Forelimb muscle (tissue), 1 donor: ENCODE measurements at regions not wholly inside any gene's neighbourhood (a gene's known extent, or its start where the extent isn't known, plus 50 kb on each side); places are given as distances from the start of the nearest gene placed in this dataset.
"Not testable (repeated sequence)": the region's sequence is repeated elsewhere in the genome, so short reads cannot be mapped to it uniquely, and the experiment has no call there.

Experiments used
- DNase-seq: peaks from one replicate; pipeline ENCODE4 v3.0.0-alpha.2; 2013; ENCODE audit warnings: low read depth

GRCh38 chr2:16190446-16191270 is 250.3 kb downstream of the MYCN start:
- DNase-seq: no peak

- no peak for DNase-seq
These were observed 249.4 kb downstream of the MYCN start for GRCh38 chr2:16189836-16190160.

GRCh38 chr2:16189029-16189835 is 248.9 kb downstream of the MYCN start:
- no peak for DNase-seq

DNA sequence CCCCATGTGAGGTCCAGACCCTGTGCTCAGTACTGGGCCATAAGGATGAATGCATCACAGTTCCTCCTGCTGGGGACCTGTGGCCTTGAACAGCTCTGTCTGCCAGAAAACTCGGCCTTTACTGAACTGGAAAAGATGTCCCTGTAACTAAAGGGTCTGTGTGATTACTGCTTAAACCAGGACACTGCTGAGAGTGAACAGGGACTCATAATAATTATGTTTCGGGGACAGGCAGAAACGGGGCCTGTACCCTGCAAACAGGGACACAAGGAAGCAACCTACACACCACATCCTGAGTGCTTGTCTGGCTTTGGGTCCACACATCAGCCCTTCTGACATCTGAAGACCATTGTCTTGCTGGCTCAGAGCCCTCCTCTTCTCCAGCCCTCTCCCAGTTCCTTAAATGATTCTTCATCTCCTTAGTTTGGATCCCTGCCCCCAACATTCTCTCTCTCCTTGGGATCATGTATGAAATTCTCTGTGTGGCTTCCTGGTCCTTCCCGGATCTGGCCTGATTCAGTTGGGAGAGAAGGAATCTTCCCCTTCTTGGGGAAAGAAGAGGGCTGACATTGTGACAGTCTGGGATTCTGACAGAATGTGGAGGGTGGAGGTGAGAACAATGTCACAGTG is 248.0 kb downstream of the MYCN start:
- DNase-seq: no peak

GRCh38 chr2:16187482-16187817 is 247.1 kb downstream of the MYCN start:
- DNase-seq: no peak

DNA sequence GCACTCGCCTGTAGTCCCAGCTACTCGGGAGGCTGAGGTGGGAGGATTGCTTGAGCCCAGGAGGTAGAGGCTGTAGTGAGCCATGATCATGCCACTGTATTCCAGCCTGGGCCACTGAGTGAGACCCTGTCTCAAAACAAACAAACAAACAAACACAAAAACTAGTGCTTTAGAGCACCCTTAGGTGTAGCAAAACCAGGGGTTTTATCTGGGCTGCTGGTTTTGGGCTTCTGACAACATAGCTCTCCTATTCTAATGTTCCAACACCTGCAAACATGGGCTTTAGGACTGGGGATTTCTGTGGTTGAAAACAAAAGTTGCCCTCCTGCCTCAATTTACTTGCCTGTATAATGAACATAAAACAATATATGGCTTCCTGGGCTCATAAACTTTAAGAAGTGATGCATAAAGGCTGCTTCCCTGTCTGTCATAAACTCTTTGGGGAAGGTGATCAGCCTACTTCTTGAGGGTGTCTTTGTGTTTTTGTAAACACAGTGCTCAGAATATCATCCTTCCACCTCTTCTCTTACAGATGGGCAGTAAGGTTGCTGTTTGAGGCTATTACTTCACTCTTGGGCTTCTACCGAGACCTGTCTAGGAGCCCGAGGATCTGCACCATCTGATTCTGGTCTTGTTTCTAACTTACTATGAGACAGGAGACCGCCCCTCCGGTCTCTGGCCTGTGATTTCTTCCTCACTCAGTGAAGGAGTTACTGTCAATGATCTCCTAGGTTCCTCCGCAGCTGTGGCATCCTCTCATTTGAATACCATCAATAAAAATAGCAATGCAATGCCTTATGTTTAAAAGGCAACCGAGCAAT is 246.5 kb downstream of the MYCN start:
- DNase-seq: no peak

GRCh38 chr2:16185801-16186272 is 245.5 kb downstream of the MYCN start:
- DNase-seq: no peak

DNA sequence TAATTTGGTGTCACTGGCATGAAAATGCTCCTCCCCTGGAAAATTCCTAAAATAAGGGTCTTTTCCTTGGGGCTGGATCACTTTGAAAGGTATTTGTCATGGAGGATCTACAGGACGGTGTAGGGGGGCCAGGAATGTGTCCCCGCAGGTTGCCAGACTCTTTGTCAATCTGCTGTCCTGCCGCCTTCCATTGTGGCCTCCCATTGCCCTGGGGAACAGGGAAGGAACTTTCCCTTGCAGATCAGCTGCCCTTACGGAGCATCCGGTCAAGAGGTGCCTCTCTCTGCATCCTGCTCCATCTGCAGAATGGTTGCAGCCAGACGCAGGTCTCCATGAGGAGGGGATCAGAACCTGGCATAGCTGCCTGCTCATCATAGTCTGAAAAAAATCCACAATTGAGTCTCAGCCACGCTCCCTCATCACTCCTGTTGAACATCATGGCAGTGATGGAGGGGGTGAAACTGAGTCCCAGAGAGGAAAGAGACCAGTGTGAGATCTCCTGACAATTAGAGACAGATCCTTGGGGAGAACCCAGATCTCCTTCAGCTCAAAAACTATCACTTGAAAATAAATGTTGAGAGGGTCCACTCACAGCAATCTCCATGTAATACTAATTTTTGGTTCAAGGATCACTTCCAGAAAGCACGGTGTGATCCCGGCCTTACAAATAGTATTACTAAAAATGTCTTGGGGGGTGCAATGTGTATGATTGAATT is 244.8 kb downstream of the MYCN start:
- DNase-seq: no peak

DNA sequence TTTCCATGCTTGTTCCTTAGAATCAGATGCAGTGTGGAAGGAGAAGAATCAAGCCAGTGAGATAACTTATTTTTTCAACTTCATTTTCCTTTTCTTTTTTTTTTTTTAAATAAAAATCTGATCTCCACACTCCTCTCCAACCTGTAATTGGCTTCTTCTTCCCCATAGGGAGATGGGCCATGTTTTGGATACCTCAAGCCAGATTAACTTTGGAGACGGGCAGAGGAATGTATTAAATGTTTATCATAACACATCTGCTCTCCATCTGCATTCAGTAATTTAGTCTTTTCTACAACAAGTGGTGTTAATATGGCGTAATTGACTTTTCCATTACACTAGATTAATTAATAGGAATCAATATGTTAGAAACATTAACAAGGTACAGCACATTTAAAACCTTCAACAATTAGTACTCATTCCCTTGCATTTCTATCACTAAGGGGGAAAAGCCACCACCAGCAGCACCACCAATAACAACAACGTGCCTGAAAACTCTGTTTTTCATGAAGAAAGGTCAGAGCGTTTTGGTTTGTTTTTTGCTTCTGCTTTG is 244.1 kb downstream of the MYCN start:
- DNase-seq: no peak

- no peak for DNase-seq
These were observed 243.0 kb downstream of the MYCN start for GRCh38 chr2:16183345-16183744.

- DNase-seq: no peak
These were observed 242.5 kb downstream of the MYCN start for GRCh38 chr2:16182841-16183240.

DNA sequence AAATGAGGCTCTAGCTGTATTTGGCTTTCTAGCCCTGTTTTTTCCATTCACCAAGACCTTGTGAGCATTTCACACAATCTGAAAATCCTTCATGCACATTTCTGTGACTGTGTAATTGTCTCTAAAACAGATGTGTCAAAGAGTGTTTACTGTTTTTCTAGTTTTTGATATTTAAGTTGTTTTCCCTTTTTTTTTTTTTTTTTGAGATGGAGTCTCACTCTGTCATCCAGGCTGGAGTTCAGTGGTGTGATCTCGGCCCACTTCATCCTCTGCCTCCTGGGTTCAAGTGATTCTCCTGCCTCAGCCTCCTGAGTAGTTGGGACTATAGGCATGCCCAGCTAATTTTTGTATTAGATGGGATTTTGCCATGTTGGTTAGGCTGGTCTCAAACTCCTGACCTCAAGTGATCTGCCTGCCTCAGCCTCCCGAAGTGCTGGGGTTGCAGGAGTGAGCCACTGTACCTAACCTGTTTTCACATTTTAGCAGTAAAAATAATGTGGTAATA is 242.0 kb downstream of the MYCN start:
- not testable (repeated sequence) for DNase-seq

GRCh38 chr2:16181741-16182090 is 241.4 kb downstream of the MYCN start:
- DNase-seq: no peak

DNA sequence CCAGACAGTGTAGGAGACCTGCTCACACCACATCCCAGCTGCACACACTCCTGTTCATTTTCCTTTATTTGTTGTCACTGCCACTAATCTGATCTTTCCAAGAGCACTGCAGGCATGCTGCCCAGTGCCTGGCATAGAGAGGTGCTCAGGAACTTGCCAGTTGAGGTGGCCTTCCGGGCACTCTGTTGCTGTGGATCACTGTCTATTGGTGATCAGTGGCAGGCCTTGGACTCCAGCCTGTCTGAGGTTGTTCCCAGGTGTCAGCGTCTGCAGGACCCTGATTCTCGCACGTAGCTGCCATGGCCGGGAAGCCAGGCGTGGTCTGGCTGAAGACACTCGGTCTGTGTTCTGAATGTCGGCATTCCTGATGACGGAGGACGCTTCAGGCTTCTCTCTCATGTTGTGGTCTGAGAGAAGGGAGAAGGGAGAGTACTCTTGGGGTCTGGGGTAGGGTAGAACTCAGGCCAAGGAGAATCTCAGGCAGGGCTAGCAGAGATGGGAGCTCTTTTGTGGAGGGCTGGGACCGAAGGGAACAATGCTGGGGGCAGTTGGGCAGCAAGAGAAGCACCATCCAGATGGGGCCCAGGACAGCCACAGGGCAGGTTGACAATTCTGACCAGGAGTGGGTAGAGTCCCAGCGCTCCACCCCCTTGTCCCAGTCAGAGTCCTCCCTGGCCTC is 240.9 kb downstream of the MYCN start:
- DNase-seq: no peak

DNA sequence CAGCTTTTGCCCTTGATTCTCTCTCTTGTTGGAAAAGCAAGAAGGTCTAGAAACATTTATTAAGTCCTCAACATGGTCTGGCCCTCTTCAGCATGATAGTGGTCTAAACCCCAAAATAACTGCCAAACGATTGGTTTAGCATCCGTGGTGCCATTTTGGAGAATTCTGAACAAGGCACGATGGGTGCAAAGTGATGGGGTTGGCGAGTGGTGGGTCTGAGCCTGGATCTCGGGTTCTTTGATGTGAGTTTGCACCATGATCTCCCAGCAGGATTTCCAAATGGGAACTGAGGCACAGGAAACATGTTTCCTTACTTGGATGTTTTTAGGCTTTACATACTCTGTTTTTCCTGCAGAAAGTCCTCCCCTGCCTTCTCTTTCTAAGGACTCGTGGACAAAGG is 240.3 kb downstream of the MYCN start:
- DNase-seq: no peak

GRCh38 chr2:16179701-16180416 is 239.5 kb downstream of the MYCN start:
- DNase-seq: no peak

DNA sequence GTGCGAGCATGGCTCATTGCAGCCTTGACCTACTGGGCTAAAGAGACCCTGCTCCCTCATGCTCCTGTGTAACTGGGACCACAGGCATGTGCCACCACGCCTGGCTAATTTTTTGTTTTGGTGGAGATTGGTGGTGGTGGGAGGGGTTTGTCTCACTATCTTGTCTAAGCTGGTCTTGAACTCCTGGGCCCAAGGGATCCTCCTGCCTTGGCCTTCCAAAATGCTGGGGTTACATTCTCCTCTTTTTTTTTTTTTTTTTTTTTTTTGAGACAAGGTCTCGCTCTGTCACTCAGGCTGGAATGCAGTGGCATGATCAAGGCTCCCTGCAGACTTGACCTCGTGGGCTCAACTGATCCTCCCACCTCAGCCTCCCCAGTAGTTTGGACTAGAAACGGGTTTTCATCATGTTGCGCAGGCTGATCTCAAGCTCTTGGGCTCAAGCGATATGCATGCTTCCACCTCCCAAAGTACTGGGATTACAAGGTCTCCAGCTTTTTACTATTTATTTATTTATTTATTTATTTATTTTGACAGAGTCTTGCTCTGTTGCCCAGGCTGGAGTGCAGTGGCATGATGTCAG is 238.3 kb downstream of the MYCN start:
- no peak for DNase-seq

DNA sequence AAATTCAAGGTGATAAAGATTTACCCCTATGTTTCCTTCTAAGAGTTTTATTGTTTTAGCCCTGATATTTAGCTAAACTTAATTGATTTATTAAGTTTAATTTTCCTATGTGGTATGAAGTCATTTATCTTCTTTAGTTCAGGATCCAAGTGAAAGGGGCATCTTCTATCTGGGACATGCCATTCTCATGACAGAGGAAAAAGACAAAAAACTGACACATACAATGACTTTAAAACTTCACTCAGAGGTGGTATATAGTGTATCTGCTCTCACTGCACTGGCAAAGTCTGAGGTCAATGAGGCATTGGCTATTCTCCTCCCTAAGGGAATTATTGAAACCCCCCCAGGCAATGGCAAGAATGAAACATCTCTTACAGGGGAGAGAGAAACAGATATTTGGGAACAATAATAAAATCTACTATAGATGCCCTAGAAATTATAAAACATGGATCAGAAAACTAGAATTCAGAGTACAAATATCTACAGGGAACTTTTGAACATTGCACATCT is 237.4 kb downstream of the MYCN start:
- DNase-seq: no peak

- DNase-seq: no peak
These were observed 236.7 kb downstream of the MYCN start for GRCh38 chr2:16176971-16177480.
